ENCODE measurements at regions not wholly inside any gene's neighbourhood (a gene's known extent, or its start where the extent isn't known, plus 50 kb on each side); places are given as distances from the start of the nearest gene placed in this dataset.

DNA sequence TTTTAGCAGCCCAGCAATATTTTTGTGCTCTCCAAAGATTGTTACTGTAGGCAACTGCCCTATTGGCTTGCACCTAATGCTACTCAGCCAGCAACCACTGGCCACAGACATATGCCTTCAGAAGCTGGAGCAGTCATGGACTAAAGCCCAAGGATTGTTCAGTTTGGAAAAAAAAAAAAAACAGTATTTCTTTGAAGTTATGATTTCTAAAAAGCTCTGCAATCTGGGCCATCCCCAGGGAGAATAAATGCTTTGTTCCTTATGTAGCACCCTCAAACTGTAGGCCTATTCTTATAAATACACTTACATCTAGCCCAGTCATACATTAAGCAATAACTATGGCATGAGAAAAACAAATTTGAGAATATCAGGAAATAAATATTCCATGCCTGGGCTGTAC lies 2190.5 kb upstream of the RAG2 start:
- no peaks in the 10 kb centered on the region for H3K27me3 Mint-ChIP-seq
- H3K36me3 Mint-ChIP-seq (ENCODE audit: insufficient read depth) = no peaks in the 10 kb centered on the region
- no peaks in the 10 kb centered on the region for H3K4me1 Mint-ChIP-seq (ENCODE audit: low read depth)
- peaks cover 13% of the 10 kb centered on the region for H3K9me3 Mint-ChIP-seq (ENCODE audit: low read depth)
- TF ChIP-seq, protein P1, sequence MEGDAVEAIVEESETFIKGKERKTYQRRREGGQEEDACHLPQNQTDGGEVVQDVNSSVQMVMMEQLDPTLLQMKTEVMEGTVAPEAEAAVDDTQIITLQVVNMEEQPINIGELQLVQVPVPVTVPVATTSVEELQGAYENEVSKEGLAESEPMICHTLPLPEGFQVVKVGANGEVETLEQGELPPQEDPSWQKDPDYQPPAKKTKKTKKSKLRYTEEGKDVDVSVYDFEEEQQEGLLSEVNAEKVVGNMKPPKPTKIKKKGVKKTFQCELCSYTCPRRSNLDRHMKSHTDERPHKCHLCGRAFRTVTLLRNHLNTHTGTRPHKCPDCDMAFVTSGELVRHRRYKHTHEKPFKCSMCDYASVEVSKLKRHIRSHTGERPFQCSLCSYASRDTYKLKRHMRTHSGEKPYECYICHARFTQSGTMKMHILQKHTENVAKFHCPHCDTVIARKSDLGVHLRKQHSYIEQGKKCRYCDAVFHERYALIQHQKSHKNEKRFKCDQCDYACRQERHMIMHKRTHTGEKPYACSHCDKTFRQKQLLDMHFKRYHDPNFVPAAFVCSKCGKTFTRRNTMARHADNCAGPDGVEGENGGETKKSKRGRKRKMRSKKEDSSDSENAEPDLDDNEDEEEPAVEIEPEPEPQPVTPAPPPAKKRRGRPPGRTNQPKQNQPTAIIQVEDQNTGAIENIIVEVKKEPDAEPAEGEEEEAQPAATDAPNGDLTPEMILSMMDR (IDR thresholded peaks at IDR 0.05; ENCODE audit: unreplicated experiment) = no peak
- no peak overlapping the region for H3K27ac Mint-ChIP-seq
- no peak overlapping the region for H3K4me3 Mint-ChIP-seq (ENCODE audit: low read depth)
- DNase-seq (ENCODE audit: low spot score, unreplicated experiment) = no peak

GRCh38 chr11:38784164-38784563 lies 2186.1 kb upstream of the RAG2 start:
- Mint-ChIP-seq H3K27me3 (no peaks in the 10 kb centered on the region), H3K36me3 (ENCODE audit: insufficient read depth) (no peaks in the 10 kb centered on the region), H3K9me3 (ENCODE audit: low read depth) (peaks cover 23% of the 10 kb centered on the region), H3K27ac (no peak overlapping the region), H3K4me3 (ENCODE audit: low read depth) (no peak overlapping the region), H3K4me1 (ENCODE audit: low read depth) (no peaks in the 10 kb centered on the region)
- DNase-seq (ENCODE audit: low spot score, unreplicated experiment) = no peak
- TF ChIP-seq, protein P1 (IDR thresholded peaks at IDR 0.05; ENCODE audit: unreplicated experiment) = no peak

GRCh38 chr11:38766796-38767195 lies 2168.8 kb upstream of the RAG2 start:
- H3K36me3 Mint-ChIP-seq (ENCODE audit: insufficient read depth) = no peaks in the 10 kb centered on the region
- TF ChIP-seq, protein P1 (IDR thresholded peaks at IDR 0.05; ENCODE audit: unreplicated experiment) = no peak
- no peak overlapping the region for H3K27ac Mint-ChIP-seq
- H3K9me3 Mint-ChIP-seq (ENCODE audit: low read depth) = peaks cover 10% of the 10 kb centered on the region
- no peak for DNase-seq (ENCODE audit: low spot score, unreplicated experiment)
- no peaks in the 10 kb centered on the region for H3K27me3 Mint-ChIP-seq
- no peaks in the 10 kb centered on the region for H3K4me1 Mint-ChIP-seq (ENCODE audit: low read depth)
- no peak overlapping the region for H3K4me3 Mint-ChIP-seq (ENCODE audit: low read depth)

DNA sequence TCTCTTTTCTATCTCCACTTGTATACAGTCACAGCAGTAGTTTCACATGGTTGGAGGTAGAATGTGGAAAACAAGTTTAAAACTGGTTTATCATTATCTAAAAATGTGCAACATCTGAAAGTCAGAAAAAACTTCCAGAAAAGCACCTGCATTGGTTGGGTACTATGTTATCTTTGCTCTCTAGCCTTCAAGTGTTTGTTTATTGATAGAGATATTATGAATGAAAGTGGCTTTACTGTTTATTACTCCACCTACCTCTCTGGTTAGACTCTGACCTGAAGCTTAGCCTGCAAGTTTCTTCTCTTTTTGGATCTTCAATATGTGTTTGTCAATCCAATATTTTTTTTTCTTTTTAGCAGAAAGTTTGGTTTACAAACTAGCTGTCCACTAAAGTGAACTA lies 2161.4 kb upstream of the RAG2 start:
- Mint-ChIP-seq H3K27ac (no peak overlapping the region), H3K4me1 (ENCODE audit: low read depth) (peaks cover 6% of the 10 kb centered on the region), H3K27me3 (no peaks in the 10 kb centered on the region), H3K36me3 (ENCODE audit: insufficient read depth) (no peaks in the 10 kb centered on the region), H3K9me3 (ENCODE audit: low read depth) (peaks cover 3% of the 10 kb centered on the region), H3K4me3 (ENCODE audit: low read depth) (no peak overlapping the region)
- TF ChIP-seq, protein P1 (IDR thresholded peaks at IDR 0.05; ENCODE audit: unreplicated experiment) = no peak
- DNase-seq (ENCODE audit: low spot score, unreplicated experiment) = no peak

- Mint-ChIP-seq H3K27ac (no peak overlapping the region), H3K27me3 (no peaks in the 10 kb centered on the region), H3K36me3 (ENCODE audit: insufficient read depth) (no peaks in the 10 kb centered on the region), H3K4me3 (ENCODE audit: low read depth) (no peak overlapping the region), H3K4me1 (ENCODE audit: low read depth) (peaks cover 6% of the 10 kb centered on the region), H3K9me3 (ENCODE audit: low read depth) (no peaks in the 10 kb centered on the region)
- TF ChIP-seq, protein P1 (IDR thresholded peaks at IDR 0.05; ENCODE audit: unreplicated experiment) = no peak
- no peak for DNase-seq (ENCODE audit: low spot score, unreplicated experiment)
Observed at GRCh38 chr11:38756537-38756936, 2158.5 kb upstream of the RAG2 start.
